ENCODE measurements at regions not wholly inside any gene's neighbourhood (a gene's known extent, or its start where the extent isn't known, plus 50 kb on each side); places are given as distances from the start of the nearest gene placed in this dataset.

DNA sequence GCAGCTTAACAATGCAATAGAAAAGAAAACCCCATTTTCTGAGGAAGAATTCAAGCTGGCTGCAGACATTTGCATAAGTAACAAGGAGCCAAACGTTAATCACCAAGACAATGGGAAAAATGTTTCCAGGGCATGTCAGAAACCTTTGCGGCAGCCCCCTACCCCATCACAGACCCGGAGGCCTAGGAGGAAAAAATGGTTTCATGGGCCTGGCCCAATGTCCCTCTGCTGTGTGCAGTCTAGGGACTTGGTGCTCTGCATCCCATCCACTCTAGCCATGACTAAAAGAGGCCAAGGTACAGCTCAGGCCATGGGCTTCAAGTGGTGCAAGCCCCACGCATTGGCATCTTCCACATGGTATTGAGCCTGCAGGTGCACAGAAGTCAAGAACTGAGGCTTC, 147.0 kb upstream of the NR3C2 start:
- peaks cover 38% of the 10 kb centered on the region for H3K9me3 Mint-ChIP-seq

DNA sequence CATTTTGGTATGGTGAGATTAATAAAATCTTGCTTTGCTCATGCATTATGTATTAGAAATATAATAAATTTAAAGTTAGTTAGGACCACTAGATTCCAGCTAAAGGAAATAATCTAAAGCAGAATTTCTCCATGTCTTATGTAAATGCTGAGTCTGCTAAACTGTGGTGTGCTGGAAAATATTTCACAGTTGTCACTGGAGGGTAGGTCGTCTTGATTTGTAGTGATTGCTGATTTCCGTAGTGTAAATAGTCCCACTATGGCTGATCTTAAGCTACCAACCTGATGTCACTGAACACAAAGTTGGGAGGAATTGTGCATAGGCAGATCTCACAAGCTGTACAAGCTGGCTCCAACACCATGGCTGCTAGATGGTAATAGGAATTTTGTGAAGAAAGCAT, 133.4 kb upstream of the NR3C2 start:
- no peak for DNase-seq
- H3K9me3 Mint-ChIP-seq: peaks cover 4% of the 10 kb centered on the region
- H3K36me3 Mint-ChIP-seq (ENCODE audit: low read depth): no peaks in the 10 kb centered on the region
- H3K27me3 Mint-ChIP-seq (ENCODE audit: low read depth, poor library complexity): no peaks in the 10 kb centered on the region
- TF ChIP-seq, protein P1, sequence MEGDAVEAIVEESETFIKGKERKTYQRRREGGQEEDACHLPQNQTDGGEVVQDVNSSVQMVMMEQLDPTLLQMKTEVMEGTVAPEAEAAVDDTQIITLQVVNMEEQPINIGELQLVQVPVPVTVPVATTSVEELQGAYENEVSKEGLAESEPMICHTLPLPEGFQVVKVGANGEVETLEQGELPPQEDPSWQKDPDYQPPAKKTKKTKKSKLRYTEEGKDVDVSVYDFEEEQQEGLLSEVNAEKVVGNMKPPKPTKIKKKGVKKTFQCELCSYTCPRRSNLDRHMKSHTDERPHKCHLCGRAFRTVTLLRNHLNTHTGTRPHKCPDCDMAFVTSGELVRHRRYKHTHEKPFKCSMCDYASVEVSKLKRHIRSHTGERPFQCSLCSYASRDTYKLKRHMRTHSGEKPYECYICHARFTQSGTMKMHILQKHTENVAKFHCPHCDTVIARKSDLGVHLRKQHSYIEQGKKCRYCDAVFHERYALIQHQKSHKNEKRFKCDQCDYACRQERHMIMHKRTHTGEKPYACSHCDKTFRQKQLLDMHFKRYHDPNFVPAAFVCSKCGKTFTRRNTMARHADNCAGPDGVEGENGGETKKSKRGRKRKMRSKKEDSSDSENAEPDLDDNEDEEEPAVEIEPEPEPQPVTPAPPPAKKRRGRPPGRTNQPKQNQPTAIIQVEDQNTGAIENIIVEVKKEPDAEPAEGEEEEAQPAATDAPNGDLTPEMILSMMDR (IDR thresholded peaks at IDR 0.05): no peak
- H3K27ac Mint-ChIP-seq: no peak overlapping the region
- no peak overlapping the region for H3K4me3 Mint-ChIP-seq
- peaks cover 7% of the 10 kb centered on the region for H3K4me1 Mint-ChIP-seq

More for the DNA sequence above, 147.0 kb upstream of the NR3C2 start:
- Mint-ChIP-seq H3K4me1 (no peaks in the 10 kb centered on the region), H3K4me3 (no peak overlapping the region), H3K36me3 (ENCODE audit: low read depth) (no peaks in the 10 kb centered on the region), H3K27me3 (ENCODE audit: low read depth, poor library complexity) (peaks cover 2% of the 10 kb centered on the region), H3K27ac (no peak overlapping the region)
- DNase-seq: no peak
- TF ChIP-seq, protein P1 (IDR thresholded peaks at IDR 0.05): no peak

DNA sequence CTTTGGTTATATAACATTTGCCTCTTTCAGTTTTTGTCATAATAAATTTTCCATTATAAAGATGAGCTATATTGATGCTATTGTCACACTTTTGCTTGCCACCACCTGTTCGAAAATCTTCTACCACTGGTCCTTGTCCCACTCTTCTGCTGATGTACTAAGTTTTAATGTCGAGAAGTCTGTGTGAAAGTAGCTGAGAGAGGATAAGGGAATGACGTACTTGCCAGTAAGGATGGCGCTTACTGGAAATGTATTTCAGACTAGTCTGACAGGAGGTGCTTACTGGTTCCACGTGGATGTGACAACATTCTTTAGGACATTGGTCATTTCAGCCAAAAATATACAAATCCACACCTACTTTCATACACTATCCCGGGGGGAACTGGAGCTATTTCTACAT, 132.7 kb upstream of the NR3C2 start:
- H3K4me1 Mint-ChIP-seq: peaks cover 7% of the 10 kb centered on the region
- H3K4me3 Mint-ChIP-seq: no peak overlapping the region
- TF ChIP-seq, protein P1 (IDR thresholded peaks at IDR 0.05): no peak
- no peak for DNase-seq
- no peak overlapping the region for H3K27ac Mint-ChIP-seq
- H3K9me3 Mint-ChIP-seq: peaks cover 8% of the 10 kb centered on the region
- H3K27me3 Mint-ChIP-seq (ENCODE audit: low read depth, poor library complexity): no peaks in the 10 kb centered on the region
- H3K36me3 Mint-ChIP-seq (ENCODE audit: low read depth): no peaks in the 10 kb centered on the region

DNA sequence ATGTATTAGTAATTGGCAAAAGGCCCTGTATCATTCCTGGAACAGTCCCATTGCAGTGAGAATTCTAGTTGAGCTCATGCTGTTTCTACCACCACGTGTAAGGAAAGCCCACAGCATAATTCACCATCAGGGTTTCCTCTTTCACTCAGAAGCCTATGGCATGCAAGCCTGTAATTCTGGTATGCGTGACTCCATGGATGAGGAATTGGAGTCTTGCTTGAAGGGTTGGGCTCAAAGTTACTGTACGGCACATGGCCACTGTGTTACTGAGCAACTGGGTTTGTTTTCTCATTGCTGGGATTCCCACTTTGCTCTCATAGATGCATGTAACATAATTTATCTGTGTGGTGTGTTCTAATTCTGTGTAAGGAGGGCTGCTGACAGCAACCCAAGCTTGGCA, 132.3 kb upstream of the NR3C2 start:
- H3K36me3 Mint-ChIP-seq (ENCODE audit: low read depth): no peaks in the 10 kb centered on the region
- TF ChIP-seq, protein P1 (IDR thresholded peaks at IDR 0.05): no peak
- H3K9me3 Mint-ChIP-seq: peaks cover 12% of the 10 kb centered on the region
- peaks cover 7% of the 10 kb centered on the region for H3K4me1 Mint-ChIP-seq
- H3K27me3 Mint-ChIP-seq (ENCODE audit: low read depth, poor library complexity): no peaks in the 10 kb centered on the region
- DNase-seq: no peak
- no peak overlapping the region for H3K4me3 Mint-ChIP-seq
- H3K27ac Mint-ChIP-seq: no peak overlapping the region

DNA sequence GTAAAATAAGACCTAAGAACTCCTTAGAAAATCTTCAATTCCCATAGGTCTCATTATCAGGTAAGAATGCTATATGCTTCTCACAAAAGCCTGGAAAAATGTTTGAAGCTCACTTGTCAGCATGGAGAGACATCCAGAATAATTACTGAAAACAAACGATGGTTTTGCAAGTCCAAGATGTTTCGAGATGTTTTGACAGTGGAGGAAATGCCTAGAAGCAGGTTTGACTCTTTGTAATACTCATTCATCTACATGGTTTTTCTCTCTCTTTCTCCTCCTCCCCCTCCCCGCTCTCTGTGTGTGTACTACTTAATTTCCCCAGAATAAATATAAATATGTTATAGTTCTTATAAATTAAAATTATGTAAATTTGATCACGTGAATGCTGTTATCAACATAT, 131.9 kb upstream of the NR3C2 start:
- no peak overlapping the region for H3K4me3 Mint-ChIP-seq
- H3K27me3 Mint-ChIP-seq (ENCODE audit: low read depth, poor library complexity): no peaks in the 10 kb centered on the region
- peaks cover 15% of the 10 kb centered on the region for H3K9me3 Mint-ChIP-seq
- H3K4me1 Mint-ChIP-seq: peaks cover 7% of the 10 kb centered on the region
- TF ChIP-seq, protein P1 (IDR thresholded peaks at IDR 0.05): no peak
- H3K36me3 Mint-ChIP-seq (ENCODE audit: low read depth): no peaks in the 10 kb centered on the region
- DNase-seq: no peak
- H3K27ac Mint-ChIP-seq: no peak overlapping the region

DNA sequence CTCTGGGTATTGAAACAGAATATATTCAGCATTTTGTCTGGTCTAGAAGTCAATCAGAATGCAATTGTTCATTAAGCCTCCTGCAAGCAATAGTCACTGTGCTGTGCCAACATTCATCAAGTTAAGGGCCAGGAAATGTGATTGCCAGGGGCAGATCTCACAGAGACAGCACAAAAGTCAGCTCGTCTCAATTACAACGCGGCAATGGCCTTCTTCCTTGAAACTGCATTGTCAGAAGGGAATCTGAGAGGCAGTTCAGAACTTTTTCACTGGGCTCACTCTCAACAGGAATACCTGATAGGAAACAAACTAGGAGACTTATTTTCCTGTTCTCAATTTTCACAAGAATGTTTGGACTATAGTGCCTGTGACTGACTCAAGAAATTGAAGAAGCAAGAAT, 131.1 kb upstream of the NR3C2 start:
- TF ChIP-seq, protein P1 (IDR thresholded peaks at IDR 0.05): no peak
- Mint-ChIP-seq H3K4me1 (peaks cover 7% of the 10 kb centered on the region), H3K36me3 (ENCODE audit: low read depth) (no peaks in the 10 kb centered on the region), H3K4me3 (no peak overlapping the region), H3K27ac (peak overlapping the region; percentile 76), H3K9me3 (peaks cover 21% of the 10 kb centered on the region), H3K27me3 (ENCODE audit: low read depth, poor library complexity) (peaks cover 3% of the 10 kb centered on the region)
- no peak for DNase-seq

Data from nephron progenitor cell (in vitro differentiated cells).